HG02610 (cell line): ENCODE measurements at regions not wholly inside any gene's neighbourhood (a gene's known extent, or its start where the extent isn't known, plus 50 kb on each side); places are given as distances from the start of the nearest gene placed in this dataset.
"Not testable (repeated sequence)": the region's sequence is repeated elsewhere in the genome, so short reads cannot be mapped to it uniquely, and the experiment has no call there.

Experiments used
- ATAC-seq: cut with Tn5 transposase; IDR thresholded peaks from one replicate; pipeline ENCODE4 v1.9.1; 2021; ENCODE audit warnings: mild to moderate bottlenecking, moderate library complexity; ENCODE audit not compliant: unreplicated experiment

DNA sequence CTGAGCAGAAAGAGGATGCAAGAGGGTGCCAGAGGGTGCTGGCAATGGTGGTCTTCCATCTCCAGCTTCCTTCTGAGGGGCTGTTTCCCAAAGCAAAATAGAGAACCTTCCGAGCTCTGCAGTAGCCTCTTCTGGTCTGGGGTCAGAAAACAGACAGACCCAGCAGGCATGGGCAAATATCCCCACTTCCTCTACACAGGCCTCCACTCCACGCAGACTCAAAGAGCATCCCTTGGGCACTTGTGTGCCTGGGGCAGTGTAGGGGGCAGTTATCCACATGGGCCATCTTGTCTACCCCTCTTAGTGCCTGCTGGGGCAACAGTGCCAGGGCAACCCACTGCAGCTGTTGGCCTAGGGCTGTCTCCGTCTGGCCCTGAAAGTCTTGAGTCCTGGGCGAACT, 231.9 kb downstream of the TTC8 start:
- ATAC-seq: no peak

DNA sequence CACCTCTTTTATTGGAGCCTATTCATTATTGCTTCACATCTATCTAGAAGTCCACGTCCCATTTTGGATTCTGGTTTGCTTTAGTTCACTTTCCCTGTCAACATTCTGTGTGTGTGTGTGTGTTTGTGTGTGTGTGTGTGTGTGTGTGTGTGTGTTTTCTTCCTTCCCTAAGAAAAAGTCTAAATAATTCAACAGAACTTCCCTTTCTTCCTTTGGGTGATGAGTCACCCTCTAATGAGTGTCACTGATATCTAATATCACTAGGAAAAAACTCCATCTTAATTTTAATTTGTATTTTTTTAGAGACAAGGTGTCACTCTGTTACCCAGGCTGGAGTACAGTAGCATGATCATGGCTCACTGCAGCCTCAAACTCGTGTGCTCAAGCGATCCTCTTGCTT, 234.2 kb downstream of the TTC8 start:
- ATAC-seq: no peak

DNA sequence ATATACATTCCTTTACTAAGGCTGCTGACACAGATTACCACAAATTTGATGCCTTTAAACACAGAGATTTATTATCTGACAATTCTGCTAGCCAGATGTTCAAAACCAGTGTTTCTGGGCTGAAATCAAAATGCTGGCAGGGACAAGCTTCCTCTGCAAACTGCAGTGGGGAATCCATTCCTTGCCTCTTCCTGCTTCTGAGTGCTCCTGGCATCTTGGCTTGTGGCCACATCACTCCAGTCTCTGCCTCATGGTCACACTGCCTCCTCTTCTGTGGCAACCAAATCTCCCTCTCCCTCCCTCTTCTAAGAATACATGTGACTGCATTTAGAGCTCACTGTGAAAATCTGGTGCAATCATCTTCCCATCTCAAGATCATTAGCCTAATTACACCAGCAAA, 235.7 kb downstream of the TTC8 start:
- no peak for ATAC-seq

DNA sequence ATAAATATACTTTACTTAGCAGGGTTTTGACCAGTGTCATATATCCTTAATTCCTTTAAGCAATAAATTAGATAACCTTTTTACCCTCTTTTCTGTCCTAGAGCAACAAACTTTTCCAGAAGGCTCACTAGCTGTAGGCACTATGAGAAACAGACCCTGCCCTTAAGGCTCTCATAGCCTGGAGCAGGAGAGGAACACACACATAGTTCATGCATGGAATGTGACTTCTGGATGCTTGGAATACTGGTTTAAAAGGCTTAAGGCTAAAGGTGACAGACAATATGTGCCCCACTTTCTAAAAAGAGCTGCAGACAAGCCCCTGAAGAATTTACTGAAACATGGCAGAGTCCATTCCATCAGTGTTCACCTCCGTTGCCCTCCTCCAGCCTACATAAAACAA, 237.2 kb downstream of the TTC8 start:
- ATAC-seq: no peak

DNA sequence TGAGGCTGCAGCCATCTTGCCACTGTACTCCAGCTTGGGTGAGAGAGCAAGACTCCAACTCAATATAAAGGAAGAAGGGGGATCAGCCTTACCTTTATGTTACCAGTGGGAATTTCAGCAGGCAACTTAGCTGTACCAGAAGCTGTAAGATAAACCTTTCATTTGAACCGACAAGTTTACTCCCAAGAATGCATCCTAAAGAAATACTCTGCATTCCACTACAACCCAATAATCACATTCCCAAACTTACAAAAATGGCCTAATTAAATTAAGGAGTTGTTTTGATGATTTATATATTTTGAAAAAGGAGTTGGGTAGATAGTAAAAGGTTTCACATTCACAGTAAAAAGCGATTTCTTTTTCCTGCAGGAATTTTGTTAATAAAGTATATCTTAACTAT, 241.4 kb downstream of the TTC8 start:
- ATAC-seq: no peak

DNA sequence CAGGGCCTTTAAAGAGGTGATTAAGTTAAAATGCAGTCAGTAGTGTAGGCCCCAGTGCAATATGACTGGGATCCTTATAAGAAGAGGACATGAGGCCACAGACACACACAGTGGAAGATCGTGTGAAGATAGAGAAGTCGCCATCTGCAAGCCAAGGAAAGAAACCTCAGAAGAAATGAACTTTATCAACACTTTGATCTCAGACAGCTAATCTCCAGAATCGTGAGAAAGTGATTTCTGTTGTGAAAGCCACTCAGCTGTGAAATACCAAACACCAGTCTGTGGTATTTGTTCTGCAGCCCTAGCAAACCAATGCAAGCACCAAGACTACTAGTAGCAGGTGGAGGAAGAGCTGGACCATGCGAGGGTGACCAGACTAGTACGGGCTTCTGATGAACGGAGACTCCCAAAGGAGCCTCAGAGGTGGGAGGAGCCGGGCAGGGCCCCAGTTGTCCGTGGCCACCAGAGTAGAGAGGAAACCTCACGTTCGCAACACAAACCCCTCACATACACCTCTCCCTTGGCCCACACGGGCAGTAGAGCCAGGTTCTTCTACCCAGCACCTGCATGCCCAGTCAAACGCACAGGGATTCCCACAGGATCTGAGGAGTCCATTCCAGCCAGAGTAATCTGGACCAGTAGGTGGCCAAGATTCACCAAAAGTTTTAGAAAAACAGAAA, 243.0 kb downstream of the TTC8 start:
- no peak for ATAC-seq

DNA sequence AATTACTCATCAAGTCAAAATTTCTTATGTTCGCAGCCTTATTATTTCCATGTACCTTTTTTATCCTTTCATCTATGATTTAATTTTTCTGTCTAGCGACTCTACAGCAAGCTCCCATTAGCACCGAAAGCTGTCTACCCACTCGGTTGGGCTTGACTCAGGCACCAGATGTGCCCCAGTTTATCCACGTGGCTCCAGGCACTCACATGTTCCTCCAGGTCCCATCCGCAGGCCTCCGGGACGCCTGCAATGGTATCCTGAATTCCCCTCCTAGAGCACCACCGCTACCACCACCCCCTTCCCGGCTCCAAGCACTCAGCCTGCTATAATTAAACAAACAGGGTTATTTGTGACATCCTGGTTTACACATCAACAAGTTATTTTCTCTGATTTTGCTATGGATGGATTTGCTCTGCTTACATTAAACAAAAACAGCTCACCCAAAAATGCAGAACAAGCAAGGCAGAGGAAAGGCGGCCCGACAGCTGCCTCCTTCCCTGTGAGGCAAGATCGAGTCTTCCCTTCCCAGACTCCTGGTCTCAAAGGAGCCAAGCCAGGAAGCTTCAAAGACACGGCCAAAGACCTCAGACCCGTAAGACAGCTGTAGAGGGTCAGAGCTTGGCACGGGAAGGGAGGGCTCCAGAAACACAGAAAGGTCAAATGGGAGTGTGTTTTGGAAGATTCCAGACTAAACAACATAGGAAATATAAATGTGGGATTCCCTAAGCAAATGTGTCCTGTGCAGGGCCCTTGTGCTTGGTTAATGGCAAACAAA, 253.8 kb downstream of the TTC8 start:
- no peak for ATAC-seq

DNA sequence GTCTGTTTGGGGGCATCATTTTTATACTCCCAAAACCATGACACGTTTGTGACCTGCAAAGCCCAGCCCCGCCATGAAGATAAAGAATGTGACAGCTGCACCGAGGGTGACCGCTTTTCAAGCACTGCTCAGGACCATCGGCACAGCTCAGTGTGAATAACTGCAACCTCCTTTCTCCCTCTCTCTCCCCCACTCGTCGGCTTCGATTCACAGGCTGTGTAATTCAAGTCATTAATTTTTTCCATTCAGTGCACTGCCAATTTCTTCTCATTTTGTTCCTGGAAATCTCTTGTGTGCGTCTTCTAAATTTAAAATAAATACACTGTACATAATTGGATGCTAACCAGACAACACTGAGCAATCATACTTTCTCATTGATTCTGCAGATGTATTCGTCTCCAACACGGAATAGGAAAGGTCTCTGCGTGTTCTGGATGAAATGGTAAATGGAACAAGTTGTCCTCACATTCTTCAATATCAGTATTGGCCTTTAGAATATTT, 260.8 kb downstream of the TTC8 start:
- no peak for ATAC-seq

DNA sequence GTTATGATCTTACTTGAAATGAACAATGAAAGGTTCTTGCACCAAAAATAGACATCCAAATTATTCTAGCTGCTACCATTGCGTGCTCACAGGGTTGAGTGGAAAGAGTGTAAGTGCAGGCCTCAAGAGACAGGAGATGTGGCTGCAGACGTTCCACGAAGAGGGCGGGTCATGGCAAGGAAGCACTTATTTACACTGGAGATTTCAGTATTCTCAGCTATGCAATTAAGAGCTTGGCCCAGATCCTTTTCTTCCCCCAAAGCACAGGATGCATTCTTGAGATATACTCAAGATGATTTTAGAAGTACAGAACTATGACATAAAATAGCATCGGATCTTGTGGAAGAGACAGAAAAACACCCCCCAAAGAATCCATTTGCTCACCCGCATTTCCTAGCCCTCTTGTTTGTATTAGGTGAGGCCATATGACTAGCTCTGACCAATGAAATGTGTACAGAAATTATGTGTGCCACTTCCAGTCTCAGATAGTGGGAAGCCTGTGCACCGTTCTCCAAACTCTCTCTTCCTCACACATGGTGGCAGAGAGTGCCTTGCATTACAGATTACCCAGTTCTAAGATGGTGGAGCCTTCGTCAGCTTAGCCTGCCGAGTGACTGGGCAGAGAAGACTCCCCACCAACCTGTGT, 261.4 kb downstream of the TTC8 start:
- ATAC-seq: no peak

DNA sequence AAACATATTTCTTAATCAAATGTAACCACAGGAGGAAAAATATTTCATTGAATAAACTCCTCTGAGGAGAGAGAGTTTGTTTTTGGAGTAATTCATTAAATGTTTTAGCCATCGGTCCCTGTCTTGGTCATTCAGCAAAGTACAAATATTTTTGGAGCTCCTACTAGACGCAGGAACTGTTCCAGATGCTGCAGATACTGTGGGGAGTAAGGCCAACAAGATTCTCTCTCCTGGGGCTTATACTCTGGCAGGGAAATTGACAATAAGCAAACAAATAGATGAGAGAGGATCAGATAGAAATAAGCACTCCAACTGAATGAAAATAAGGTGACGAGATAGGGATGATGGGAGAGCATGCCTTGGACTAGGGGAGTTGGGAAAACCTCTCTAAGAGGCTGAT, 264.1 kb downstream of the TTC8 start:
- ATAC-seq: no peak

DNA sequence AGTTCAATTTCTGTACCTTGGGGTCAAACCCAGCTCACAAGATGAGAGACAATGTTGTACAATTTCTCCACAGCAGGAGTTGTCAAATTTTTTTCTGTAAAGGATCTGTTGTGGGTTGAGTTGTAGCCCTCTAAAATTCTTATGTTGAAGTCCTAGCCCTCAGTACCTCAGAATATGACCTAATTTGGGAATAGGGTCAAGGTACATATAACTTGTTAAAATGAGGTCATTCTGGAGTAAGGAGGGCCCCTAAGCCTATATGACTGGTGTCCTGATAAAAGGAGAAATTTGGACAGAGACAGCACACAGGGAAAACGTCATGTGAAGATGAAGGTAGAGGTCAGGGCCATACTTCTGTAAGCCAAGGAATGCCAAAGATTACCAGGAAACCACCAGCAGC, 264.9 kb downstream of the TTC8 start:
- ATAC-seq: no peak

DNA sequence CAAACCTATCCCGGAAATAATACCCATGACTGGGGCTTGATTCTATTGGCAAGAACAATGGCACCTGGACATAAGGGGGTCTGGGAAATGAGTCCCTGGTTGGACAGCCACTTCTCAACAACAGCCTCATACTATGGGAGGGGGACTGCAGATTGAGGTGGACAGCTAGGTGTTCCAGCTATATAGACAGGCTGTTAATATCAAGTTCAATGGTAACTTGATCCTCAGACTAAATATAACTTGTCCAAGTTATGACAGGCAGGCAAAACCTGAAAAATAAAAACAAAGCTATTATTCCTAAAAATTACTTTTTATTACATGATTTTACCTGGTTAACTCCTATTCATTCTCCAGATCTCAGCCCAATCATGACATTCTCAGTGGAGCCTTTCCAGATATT, 267.3 kb downstream of the TTC8 start:
- no peak for ATAC-seq

DNA sequence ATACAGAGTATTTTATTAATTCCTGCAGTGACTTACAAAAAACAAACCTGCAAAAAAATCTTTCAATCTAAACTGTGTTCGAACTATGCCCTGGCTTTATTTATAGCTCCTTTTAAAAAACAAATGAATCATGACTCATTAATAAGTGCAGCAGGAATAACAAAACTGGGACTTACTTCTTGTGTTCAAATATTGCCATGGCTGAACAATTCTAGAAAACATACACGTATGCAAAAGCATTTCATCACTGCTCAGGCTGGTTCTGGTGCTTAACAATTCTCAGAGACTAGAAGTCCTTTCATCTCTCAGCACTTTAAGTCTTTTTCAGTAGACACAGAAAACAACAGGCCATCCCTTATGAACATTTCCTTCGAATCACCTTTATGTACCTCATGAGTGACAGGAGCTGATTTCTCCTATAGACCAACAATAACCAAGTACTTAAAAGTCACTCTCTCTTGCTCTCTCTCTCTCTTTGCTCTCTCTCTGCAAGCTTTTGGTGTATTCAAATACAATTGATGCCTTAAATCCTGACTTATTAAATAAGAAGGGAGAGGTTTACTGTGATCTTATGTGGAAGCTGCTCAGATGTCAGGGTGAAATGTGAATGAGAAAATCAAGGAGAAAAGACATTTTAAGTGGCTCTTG, 268.8 kb downstream of the TTC8 start:
- no peak for ATAC-seq

DNA sequence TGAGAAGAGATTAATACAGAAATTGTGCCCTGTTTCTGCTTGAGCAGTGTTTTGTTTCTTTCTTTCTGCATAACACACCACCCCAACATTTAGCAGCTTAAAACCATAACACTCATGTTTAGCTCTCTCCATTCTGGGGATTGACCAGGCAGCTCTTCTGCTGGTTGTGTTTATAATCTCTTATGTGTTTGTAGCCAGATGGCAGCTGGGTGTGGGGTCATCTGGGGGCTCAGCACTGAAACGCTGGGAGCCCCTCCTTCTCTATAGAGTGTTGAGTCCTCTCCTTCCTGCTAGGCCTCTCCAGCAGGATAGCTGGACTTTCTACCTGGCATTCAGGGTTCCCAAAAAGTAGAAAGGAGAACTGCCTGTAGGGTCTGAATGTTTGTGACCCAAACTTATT, 270.6 kb downstream of the TTC8 start:
- ATAC-seq: no peak

DNA sequence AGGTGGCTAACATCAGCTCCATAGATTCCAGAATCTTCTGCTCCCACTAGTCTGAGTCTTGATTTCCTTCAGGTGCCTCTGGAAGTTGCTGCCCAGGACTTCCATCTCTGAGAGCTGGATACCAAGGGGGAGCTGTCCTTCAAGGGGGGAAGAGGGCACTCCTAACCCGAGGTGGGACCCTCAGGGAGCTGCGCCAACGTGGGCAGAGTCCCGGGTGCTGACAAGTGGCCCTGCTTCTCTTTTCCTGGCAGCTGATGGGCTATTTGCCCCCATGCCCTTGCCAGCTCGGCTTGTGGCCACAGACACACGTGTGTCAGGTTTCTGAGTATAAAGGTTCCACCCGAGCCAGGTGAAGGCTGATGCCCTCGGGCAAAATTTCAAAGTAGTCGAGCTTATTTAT, 272.5 kb downstream of the TTC8 start:
- no peak for ATAC-seq

DNA sequence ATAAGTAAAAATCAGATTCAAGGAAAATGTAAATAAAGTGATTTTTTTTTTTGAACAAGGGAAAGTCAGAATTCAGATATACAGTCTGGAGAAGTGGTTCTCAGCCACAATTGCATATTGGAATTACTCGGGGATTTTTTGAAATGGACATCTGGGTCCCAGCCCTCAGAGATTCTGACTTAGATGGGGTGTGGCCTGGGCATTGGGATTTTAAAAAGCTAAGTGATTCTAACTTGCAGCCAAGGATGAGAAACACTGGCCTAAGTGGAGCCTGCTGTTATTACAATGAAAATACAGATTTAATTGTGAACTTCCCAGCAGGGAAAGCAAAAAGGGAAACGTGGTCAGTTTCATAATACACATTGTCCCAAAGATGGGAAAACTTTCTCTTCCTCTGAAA, 273.8 kb downstream of the TTC8 start:
- ATAC-seq: no peak

DNA sequence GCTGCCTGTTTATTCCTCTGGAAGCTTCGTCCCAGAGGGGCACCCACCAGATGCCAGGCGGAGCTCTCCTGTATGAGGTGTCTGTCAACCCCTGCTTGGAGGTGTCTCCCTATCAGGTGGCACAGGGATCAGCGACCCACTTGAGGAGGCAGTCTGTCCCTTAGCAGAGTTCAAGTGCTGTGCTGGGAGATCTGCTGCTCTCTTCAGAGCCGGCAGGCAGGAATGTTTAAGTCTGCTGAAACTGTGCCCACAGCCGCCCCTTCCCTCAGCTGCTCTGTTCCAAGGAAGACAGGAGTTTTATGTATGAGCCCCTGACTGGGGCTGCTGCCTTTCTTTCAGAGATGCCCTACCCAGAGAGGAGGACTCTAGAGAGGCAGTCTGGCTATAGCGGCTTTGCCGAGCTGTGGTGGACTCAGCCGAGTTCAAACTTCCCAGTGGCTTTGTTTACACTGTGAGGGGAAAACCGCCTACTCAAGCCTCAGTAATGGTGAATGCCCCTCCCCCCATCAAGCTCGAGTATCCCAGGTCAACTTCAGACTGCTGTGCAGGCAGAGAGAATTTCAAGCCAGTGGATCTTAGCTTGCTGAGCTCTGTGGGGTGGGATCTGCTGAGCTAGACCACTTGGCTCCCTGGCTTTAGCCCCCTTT, 279.8 kb downstream of the TTC8 start:
- ATAC-seq: not testable (repeated sequence)

DNA sequence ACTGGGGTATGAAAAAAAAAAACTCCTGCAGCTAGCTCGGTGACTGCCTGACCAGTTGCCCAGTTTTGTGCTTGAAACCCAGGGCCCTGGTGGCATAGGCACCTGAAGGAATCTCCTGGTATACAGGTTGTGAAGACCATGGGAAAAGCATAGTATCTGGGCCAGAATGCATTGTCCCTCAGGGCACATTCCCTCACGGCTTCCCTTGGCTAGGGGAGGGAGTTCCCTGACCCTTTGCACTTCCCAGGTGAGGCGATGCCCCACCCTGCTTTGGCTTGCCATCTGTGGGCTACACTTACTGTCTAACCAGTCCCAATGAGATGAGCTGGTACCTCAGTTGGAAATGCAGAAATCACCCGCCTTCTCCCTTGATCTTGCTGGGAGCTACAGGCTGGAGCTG, 280.4 kb downstream of the TTC8 start:
- not testable (repeated sequence) for ATAC-seq
